Lung (tissue), 11 donors: ENCODE measurements at regions not wholly inside any gene's neighbourhood (a gene's known extent, or its start where the extent isn't known, plus 50 kb on each side); places are given as distances from the start of the nearest gene placed in this dataset.

ENCODE experiments used
- ATAC-seq: fragments of 200-7000 bp; cut with Tn5 transposase; one replicate; pipeline ENCODE4 v1.9.1; 2020; ENCODE audit warnings: moderate number of reproducible peaks; ENCODE audit not compliant: insufficient read depth, low FRiP score
- DNase-seq, 3 donors: peaks; one replicate each; pipeline ENCODE4 v3.0.0-alpha.2; 2013 to 2017
- H3K27ac ChIP-seq, 2 donors: one replicate each; pipeline ENCODE4 v1.5.1; 2013; ENCODE audit warnings: mild to moderate bottlenecking in 2 of 2, moderate library complexity in 2 of 2, control low read depth in 1 of 2, inconsistent platforms in 1 of 2, low read depth in 1 of 2, low read length in 1 of 2
- H3K27me3 ChIP-seq, 3 donors: one replicate each; pipeline ENCODE4 v1.5.1; 2013; ENCODE audit warnings: low read length in 2 of 3; ENCODE audit not compliant: control insufficient read depth in 3 of 3, insufficient read depth in 3 of 3
- H3K36me3 ChIP-seq, 4 donors: one replicate each; pipeline ENCODE4 v1.5.1; 2013; ENCODE audit warnings: low read length in 4 of 4, mild to moderate bottlenecking in 1 of 4, moderate library complexity in 1 of 4; ENCODE audit not compliant: control insufficient read depth in 4 of 4, insufficient read depth in 4 of 4
- H3K4me1 ChIP-seq, 5 donors: one replicate each; pipeline ENCODE4 v1.5.1; 2013; ENCODE audit warnings: low read length in 5 of 5, mild to moderate bottlenecking in 2 of 5, moderate library complexity in 1 of 5; ENCODE audit not compliant: control insufficient read depth in 5 of 5, insufficient read depth in 5 of 5
- H3K4me3 ChIP-seq: one replicate; pipeline ENCODE4 v1.5.1; 2013; ENCODE audit warnings: mild to moderate bottlenecking, control low read depth, moderate library complexity
- H3K9ac ChIP-seq, 2 donors: one replicate each; pipeline ENCODE4 v1.5.1; 2013; ENCODE audit warnings: low read length in 2 of 2, control low read depth in 1 of 2; ENCODE audit not compliant: insufficient read depth in 1 of 2
- H3K9me3 ChIP-seq, 4 donors: one replicate each; pipeline ENCODE4 v1.5.1; 2013; ENCODE audit warnings: low read length in 3 of 4, mild to moderate bottlenecking in 1 of 4, moderate library complexity in 1 of 4; ENCODE audit not compliant: control insufficient read depth in 4 of 4, insufficient read depth in 3 of 4
- CTCF ChIP-seq: IDR thresholded peaks from 2 replicates; pipeline ENCODE4 v1.5.1; 2012; ENCODE audit warnings: mild to moderate bottlenecking; ENCODE audit errors: control extremely low read depth, extremely low read depth
- WGBS, 2 donors: extraction: QIAGEN DNeasy Blood & Tissue Kit; methylation state at CpG; one replicate each; pipeline ENCODE4 v1.1.7; 2013; 5-methylcytosine and 5-hydroxymethylcytosine counted together
- donor health status: control.
- donor health status: control.
- donor health status: Bipolar disorder and iron deficiency.
- donor health status: healthy.
- donor health status: DM: yes; HTN: yes; CAD: no.

GRCh38 chr6:137363805-137364138 lies 130.4 kb downstream of the OLIG3 start:
- H3K4me3 ChIP-seq, result no peak overlapping the region
- no peak overlapping the region for H3K27ac ChIP-seq
- no peaks in the 10 kb centered on the region for H3K9me3 ChIP-seq
- H3K27me3 ChIP-seq, result no peaks in the 10 kb centered on the region
- ATAC-seq (no peak), DNase-seq (no peak)
- 85 to 92% methylated on average over 5 of the region's 5 CpGs for WGBS, 2 donors
- no peak for TF ChIP-seq CTCF
- no peaks in the 10 kb centered on the region for H3K4me1 ChIP-seq
- H3K9ac ChIP-seq, result no peak overlapping the region
- no peaks in the 10 kb centered on the region for H3K36me3 ChIP-seq

GRCh38 chr6:137362878-137363804 lies 131.1 kb downstream of the OLIG3 start:
- Histone ChIP-seq H3K9ac (no peak overlapping the region), H3K4me3 (no peak overlapping the region), H3K27me3 (no peaks in the 10 kb centered on the region), H3K36me3 (no peaks in the 10 kb centered on the region), H3K9me3 (no peaks in the 10 kb centered on the region), H3K4me1 (no peaks in the 10 kb centered on the region), H3K27ac (no peak overlapping the region)
- TF ChIP-seq CTCF, result no peak
- no peak for DNase-seq
- 78 to 85% methylated on average over 16 of the region's 16 CpGs for WGBS, 2 donors
- ATAC-seq, result no peak

GRCh38 chr6:137361701-137362100 lies 132.5 kb downstream of the OLIG3 start:
- DNase-seq, result no peak
- H3K27ac ChIP-seq, result no peak overlapping the region
- no peak overlapping the region for H3K4me3 ChIP-seq
- TF ChIP-seq CTCF, result no peak
- H3K36me3 ChIP-seq, result no peaks in the 10 kb centered on the region
- H3K9me3 ChIP-seq, result no peaks in the 10 kb centered on the region
- no peaks in the 10 kb centered on the region for H3K27me3 ChIP-seq
- no peak overlapping the region for H3K9ac ChIP-seq
- no peaks in the 10 kb centered on the region for H3K4me1 ChIP-seq
- ATAC-seq, result no peak

GRCh38 chr6:137358273-137358672 lies 135.9 kb downstream of the OLIG3 start:
- no peak for TF ChIP-seq CTCF
- 73 to 82% methylated on average over 3 of the region's 3 CpGs for WGBS, 2 donors

More at GRCh38 chr6:137358273-137358672, 135.9 kb downstream of the OLIG3 start:
- H3K9me3 ChIP-seq, result no peaks in the 10 kb centered on the region
- DNase-seq (no peak), ATAC-seq (no peak)
- no peaks in the 10 kb centered on the region for H3K36me3 ChIP-seq
- H3K4me3 ChIP-seq, result no peak overlapping the region
- no peaks in the 10 kb centered on the region for H3K27me3 ChIP-seq
- no peak overlapping the region for H3K27ac ChIP-seq
- no peaks in the 10 kb centered on the region for H3K4me1 ChIP-seq
- no peak overlapping the region for H3K9ac ChIP-seq
